BE2C (cell line): ENCODE measurements at regions not wholly inside any gene's neighbourhood (a gene's known extent, or its start where the extent isn't known, plus 50 kb on each side); places are given as distances from the start of the nearest gene placed in this dataset.

Experiments used
- DNase-seq: peaks from one replicate; pipeline ENCODE4 v3.0.0-alpha.2; 2020
- H3K27me3 ChIP-seq: fragments of 250-450 bp; sonication (Bioruptor Pico); 2 replicates; pipeline ENCODE4 v1.5.1; 2020; ENCODE audit warnings: mild to moderate bottlenecking
- H3K36me3 ChIP-seq: fragments of 250-450 bp; sonication (Bioruptor Pico); 2 replicates; pipeline ENCODE4 v1.5.1; 2020; ENCODE audit warnings: mild to moderate bottlenecking
- H3K4me1 ChIP-seq: fragments of 250-450 bp; sonication (Bioruptor Pico); 2 replicates; pipeline ENCODE4 v1.5.1; 2020
- H3K4me3 ChIP-seq: 2 replicates; pipeline ENCODE4 v1.5.1; 2011; ENCODE audit warnings: low read depth, low read length
- H3K9me3 ChIP-seq: fragments of 250-450 bp; sonication (Bioruptor Pico); 2 replicates; pipeline ENCODE4 v1.5.1; 2020
- CTCF ChIP-seq: IDR thresholded peaks from 2 replicates; pipeline ENCODE4 v1.5.1; 2012; ENCODE audit warnings: mild to moderate bottlenecking, low read depth, low read length

GRCh38 chr16:60684002-60684401 is 1352.2 kb downstream of the CDH8 start:
- DNase-seq: no peak
- TF ChIP-seq CTCF: no peak
- Histone ChIP-seq H3K36me3 (no peaks in the 10 kb centered on the region), H3K4me3 (no peak overlapping the region), H3K4me1 (no peaks in the 10 kb centered on the region), H3K27me3 (no peaks in the 10 kb centered on the region), H3K9me3 (no peaks in the 10 kb centered on the region; the same call in 1 of the 2 replicates)

GRCh38 chr16:60682219-60682618 is 1354.0 kb downstream of the CDH8 start:
- no peaks in the 10 kb centered on the region for H3K27me3 ChIP-seq
- H3K4me3 ChIP-seq: no peak overlapping the region
- H3K4me1 ChIP-seq: no peaks in the 10 kb centered on the region
- no peak for DNase-seq
- TF ChIP-seq CTCF: no peak
- no peaks in the 10 kb centered on the region; the same call in 1 of the 2 replicates for H3K9me3 ChIP-seq
- H3K36me3 ChIP-seq: no peaks in the 10 kb centered on the region

- H3K4me1 ChIP-seq: no peaks in the 10 kb centered on the region
- H3K36me3 ChIP-seq: no peaks in the 10 kb centered on the region
- H3K27me3 ChIP-seq: no peaks in the 10 kb centered on the region
- H3K9me3 ChIP-seq: no peaks in the 10 kb centered on the region; the same call in 1 of the 2 replicates
- H3K4me3 ChIP-seq: no peak overlapping the region
- no peak for TF ChIP-seq CTCF
- DNase-seq: no peak
Measured at GRCh38 chr16:60681043-60681442, 1355.2 kb downstream of the CDH8 start.

GRCh38 chr16:60675022-60675421 is 1361.2 kb downstream of the CDH8 start:
- Histone ChIP-seq H3K4me1 (no peaks in the 10 kb centered on the region), H3K9me3 (no peaks in the 10 kb centered on the region), H3K4me3 (no peak overlapping the region), H3K36me3 (no peaks in the 10 kb centered on the region), H3K27me3 (no peaks in the 10 kb centered on the region)
- DNase-seq: no peak
- no peak for TF ChIP-seq CTCF

- no peak for DNase-seq
- H3K9me3 ChIP-seq: no peaks in the 10 kb centered on the region
- no peak for TF ChIP-seq CTCF
- no peaks in the 10 kb centered on the region for H3K27me3 ChIP-seq
- no peaks in the 10 kb centered on the region for H3K4me1 ChIP-seq
- no peaks in the 10 kb centered on the region for H3K36me3 ChIP-seq
- H3K4me3 ChIP-seq: no peak overlapping the region
Measured at GRCh38 chr16:60674241-60674640, 1362.0 kb downstream of the CDH8 start.

- H3K27me3 ChIP-seq: no peaks in the 10 kb centered on the region
- no peaks in the 10 kb centered on the region for H3K4me1 ChIP-seq
- no peak for TF ChIP-seq CTCF
- H3K9me3 ChIP-seq: no peaks in the 10 kb centered on the region
- no peaks in the 10 kb centered on the region for H3K36me3 ChIP-seq
- DNase-seq: no peak
- no peak overlapping the region for H3K4me3 ChIP-seq
Measured at GRCh38 chr16:60655514-60656153, 1380.6 kb downstream of the CDH8 start.
